ENCODE measurements at regions not wholly inside any gene's neighbourhood (a gene's known extent, or its start where the extent isn't known, plus 50 kb on each side); places are given as distances from the start of the nearest gene placed in this dataset.

DNA sequence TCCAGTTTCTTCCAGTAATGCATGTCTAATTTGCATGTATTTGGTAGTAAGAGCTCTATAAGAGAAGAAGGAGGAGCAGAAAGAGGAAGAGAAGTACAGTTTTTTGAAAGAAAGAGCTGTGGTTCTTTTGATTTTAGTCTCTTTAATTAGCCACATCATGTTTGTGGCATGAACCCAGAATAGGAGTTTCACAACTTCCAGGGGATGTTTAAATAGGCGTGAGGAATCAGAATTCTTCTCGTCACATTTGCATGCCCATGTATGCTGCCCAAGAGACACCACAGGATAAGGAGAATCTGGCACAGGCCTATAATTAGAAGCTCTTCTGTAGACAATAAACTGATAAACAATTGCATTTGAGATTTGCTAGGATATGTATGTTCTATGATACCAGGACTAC is 78.7 kb downstream of the GAS1 start:
- H3K4me3 ChIP-seq (ENCODE audit: low read depth, low read length) = no peak overlapping the region
- TF ChIP-seq, protein P1, sequence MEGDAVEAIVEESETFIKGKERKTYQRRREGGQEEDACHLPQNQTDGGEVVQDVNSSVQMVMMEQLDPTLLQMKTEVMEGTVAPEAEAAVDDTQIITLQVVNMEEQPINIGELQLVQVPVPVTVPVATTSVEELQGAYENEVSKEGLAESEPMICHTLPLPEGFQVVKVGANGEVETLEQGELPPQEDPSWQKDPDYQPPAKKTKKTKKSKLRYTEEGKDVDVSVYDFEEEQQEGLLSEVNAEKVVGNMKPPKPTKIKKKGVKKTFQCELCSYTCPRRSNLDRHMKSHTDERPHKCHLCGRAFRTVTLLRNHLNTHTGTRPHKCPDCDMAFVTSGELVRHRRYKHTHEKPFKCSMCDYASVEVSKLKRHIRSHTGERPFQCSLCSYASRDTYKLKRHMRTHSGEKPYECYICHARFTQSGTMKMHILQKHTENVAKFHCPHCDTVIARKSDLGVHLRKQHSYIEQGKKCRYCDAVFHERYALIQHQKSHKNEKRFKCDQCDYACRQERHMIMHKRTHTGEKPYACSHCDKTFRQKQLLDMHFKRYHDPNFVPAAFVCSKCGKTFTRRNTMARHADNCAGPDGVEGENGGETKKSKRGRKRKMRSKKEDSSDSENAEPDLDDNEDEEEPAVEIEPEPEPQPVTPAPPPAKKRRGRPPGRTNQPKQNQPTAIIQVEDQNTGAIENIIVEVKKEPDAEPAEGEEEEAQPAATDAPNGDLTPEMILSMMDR (IDR thresholded peaks at IDR 0.05; ENCODE audit: low read depth, low read length, missing control alignments) = no peak
- DNase-seq (ENCODE audit: low read depth) = no peak

DNA sequence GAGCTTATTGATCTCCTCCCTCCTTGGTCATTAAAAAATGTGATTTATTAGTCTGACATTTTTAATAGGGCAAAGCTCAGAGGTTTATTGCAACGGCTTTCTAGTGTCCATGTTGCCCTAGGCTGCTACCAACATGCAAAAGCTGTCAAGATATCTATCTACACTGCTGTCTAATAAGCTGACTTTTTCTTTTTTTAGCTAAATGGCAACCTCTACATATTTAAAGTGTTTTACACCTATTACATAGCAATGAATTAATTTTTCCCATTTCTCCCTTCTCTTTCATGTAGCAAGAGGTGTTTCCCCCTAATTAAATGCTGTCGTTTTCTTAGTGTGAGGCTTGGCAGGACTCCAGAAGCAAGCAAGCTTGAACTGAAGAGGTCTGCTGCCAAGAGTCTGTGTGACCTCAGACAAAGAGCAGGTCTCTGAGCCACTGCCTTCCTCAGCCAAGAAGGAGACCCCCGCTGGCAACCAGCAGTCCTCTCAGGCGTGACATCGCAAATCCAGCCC is 79.4 kb downstream of the GAS1 start:
- TF ChIP-seq, protein P1 (IDR thresholded peaks at IDR 0.05; ENCODE audit: low read depth, low read length, missing control alignments) = no peak
- no peak overlapping the region for H3K4me3 ChIP-seq (ENCODE audit: low read depth, low read length)
- no peak for DNase-seq (ENCODE audit: low read depth)

DNA sequence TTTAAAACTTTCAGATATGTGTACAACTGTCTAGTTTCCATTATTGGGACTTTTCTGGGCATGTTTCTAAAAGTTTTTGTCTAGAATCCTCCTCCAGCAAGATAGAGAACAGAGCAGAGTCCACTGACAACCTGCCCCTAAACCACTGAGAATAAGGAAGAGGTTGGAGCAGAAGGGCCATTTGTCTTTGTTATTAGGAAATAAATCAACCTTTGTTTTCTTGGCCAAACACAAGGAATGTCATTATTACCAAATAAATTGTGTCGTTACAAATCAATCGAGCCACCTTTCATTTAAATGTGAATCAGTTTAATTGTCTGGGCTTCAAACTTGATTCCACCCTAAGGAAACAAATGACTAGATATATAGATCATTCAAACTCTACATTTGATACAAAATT is 81.4 kb downstream of the GAS1 start:
- H3K4me3 ChIP-seq (ENCODE audit: low read depth, low read length) = no peak overlapping the region
- TF ChIP-seq, protein P1 (IDR thresholded peaks at IDR 0.05; ENCODE audit: low read depth, low read length, missing control alignments) = no peak
- DNase-seq (ENCODE audit: low read depth) = no peak

DNA sequence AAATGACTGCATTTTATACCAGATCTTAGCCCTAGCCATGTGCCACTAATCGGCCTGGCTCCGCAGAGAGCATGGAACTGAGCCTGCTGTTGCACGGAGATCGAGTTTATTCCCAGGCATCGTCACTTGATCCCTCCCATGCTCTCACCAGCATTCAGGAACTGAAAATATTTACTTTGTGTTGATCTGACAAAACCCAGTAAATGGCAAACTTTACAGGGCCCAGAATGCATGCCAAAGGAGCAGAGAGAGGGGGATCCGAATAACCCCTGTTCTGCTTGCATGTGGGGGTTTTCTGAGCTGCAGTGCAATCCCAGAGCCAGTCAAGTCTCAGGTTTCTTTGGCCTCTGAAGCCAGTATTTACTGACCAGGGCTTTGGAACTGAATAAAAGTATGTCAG is 87.3 kb downstream of the GAS1 start:
- no peak overlapping the region for H3K4me3 ChIP-seq (ENCODE audit: low read depth, low read length)
- TF ChIP-seq, protein P1 (IDR thresholded peaks at IDR 0.05; ENCODE audit: low read depth, low read length, missing control alignments) = no peak
- no peak for DNase-seq (ENCODE audit: low read depth)

DNA sequence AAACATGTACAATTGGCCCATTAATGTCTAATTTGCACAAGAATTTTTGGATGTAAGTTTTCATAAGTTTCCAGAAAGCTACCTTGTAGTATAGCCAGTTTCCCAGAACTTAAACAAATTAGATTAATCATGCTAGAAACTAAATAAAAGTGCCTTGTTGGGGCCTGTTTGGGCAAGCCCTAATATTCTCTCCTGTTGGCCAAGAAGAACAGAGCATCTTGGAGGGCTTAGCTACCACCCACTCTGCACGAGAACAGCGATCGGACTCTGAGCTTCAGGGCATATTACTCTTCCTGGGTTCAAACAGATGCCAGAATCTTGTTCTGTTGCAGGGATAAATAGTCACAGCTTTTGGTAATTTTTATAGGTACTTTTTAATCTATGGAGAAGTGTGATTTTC is 88.2 kb downstream of the GAS1 start:
- no peak for DNase-seq (ENCODE audit: low read depth)
- TF ChIP-seq, protein P1 (IDR thresholded peaks at IDR 0.05; ENCODE audit: low read depth, low read length, missing control alignments) = no peak
- no peak overlapping the region for H3K4me3 ChIP-seq (ENCODE audit: low read depth, low read length)

DNA sequence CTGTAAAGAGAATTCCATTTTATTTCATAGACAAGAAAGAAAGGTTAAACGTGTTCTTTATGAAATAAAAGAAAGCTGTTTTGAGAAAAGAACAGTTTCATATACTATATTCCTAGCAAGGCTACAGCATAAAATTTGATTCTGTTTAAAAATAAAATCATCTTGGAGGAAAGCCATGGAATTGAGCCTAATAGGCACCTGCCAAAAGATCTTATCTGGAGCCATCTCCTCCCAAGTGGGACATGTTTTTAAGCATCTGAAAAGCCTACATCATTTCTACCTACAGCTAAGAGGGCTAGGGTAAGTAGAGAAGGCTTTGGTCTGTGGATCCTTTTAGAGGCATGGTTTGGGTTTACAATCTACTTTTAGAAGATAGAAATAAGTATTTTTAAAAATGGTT is 89.3 kb downstream of the GAS1 start:
- TF ChIP-seq, protein P1 (IDR thresholded peaks at IDR 0.05; ENCODE audit: low read depth, low read length, missing control alignments) = no peak
- DNase-seq (ENCODE audit: low read depth) = no peak
- H3K4me3 ChIP-seq (ENCODE audit: low read depth, low read length) = no peak overlapping the region

DNA sequence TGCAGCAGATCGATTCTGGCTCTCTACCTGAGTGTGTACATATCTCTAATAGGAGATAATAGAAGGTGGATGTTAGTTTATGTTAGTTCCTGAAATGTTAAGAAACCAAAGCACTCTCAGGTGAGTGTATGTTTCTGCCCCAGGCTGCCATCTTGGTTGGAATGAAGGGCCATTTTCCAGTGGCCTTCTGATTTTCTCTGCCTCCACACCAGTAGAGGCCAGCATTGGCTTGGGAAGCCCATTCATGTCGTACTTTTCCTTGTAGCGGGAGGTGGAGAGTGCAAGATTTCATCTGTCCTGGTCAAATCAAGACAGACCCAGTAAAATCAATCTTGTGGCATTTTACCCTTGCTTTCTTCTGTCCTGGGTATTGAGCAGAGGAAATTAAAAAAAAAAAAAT is 91.0 kb downstream of the GAS1 start:
- no peak overlapping the region for H3K4me3 ChIP-seq (ENCODE audit: low read depth, low read length)
- no peak for DNase-seq (ENCODE audit: low read depth)
- TF ChIP-seq, protein P1 (IDR thresholded peaks at IDR 0.05; ENCODE audit: low read depth, low read length, missing control alignments) = no peak
